NCI-H774 (cell line): ENCODE measurements at regions not wholly inside any gene's neighbourhood (a gene's known extent, or its start where the extent isn't known, plus 50 kb on each side); places are given as distances from the start of the nearest gene placed in this dataset.

ENCODE experiments used
- DNase-seq: peaks from one replicate; lab custom pipeline; 2025; lab: John Stamatoyannopoulos, UW

GRCh38 chr4:128527946-128528576 lies 240.4 kb upstream of the PGRMC2 start:
- DNase-seq = no peak

GRCh38 chr4:128527351-128527750 lies 239.7 kb upstream of the PGRMC2 start:
- DNase-seq = no peak

GRCh38 chr4:128525992-128526630 lies 238.5 kb upstream of the PGRMC2 start:
- no peak for DNase-seq

GRCh38 chr4:128525387-128525786 lies 237.8 kb upstream of the PGRMC2 start:
- no peak for DNase-seq

GRCh38 chr4:128524311-128524710 lies 236.7 kb upstream of the PGRMC2 start:
- no peak for DNase-seq

- DNase-seq = no peak
These were observed 234.1 kb upstream of the PGRMC2 start for GRCh38 chr4:128521648-128522111.

- no peak for DNase-seq
These were observed 233.5 kb upstream of the PGRMC2 start for GRCh38 chr4:128521156-128521555.

GRCh38 chr4:128519163-128519830 lies 231.7 kb upstream of the PGRMC2 start:
- no peak for DNase-seq

- no peak for DNase-seq
These were observed 230.3 kb upstream of the PGRMC2 start for GRCh38 chr4:128517739-128518510.

GRCh38 chr4:128517096-128517738 lies 229.6 kb upstream of the PGRMC2 start:
- DNase-seq = no peak

GRCh38 chr4:128516301-128516969 lies 228.8 kb upstream of the PGRMC2 start:
- no peak for DNase-seq

- no peak for DNase-seq
These were observed 226.3 kb upstream of the PGRMC2 start for GRCh38 chr4:128513664-128514484.

GRCh38 chr4:128512767-128513322 lies 225.2 kb upstream of the PGRMC2 start:
- no peak for DNase-seq

- DNase-seq = no peak
These were observed 224.5 kb upstream of the PGRMC2 start for GRCh38 chr4:128512161-128512560.

- DNase-seq = no peak
These were observed 223.2 kb upstream of the PGRMC2 start for GRCh38 chr4:128510850-128511249.

- DNase-seq = no peak
These were observed 215.4 kb upstream of the PGRMC2 start for GRCh38 chr4:128502818-128503527.

- no peak for DNase-seq
These were observed 213.6 kb upstream of the PGRMC2 start for GRCh38 chr4:128501239-128501638.

GRCh38 chr4:128488055-128488705 lies 200.6 kb upstream of the PGRMC2 start:
- DNase-seq = no peak

GRCh38 chr4:128484896-128485295 lies 197.3 kb upstream of the PGRMC2 start:
- DNase-seq = no peak
